HCT116 (cell line): ENCODE measurements at regions not wholly inside any gene's neighbourhood (a gene's known extent, or its start where the extent isn't known, plus 50 kb on each side); places are given as distances from the start of the nearest gene placed in this dataset.

Source experiments
- ATAC-seq: fragments of 200-7000 bp; cut with Tn5 transposase; 2 replicates; pipeline ENCODE4 v1.9.1; 2020; ENCODE audit warnings: mild to moderate bottlenecking, moderate library complexity
- BruUV-seq: library from RNA; stranded (reverse); fragments of 400-500 nt; replicated peaks from 2 replicates; lab custom pipeline; 2021; lab: Mats Ljungman, UMichigan
- CTCF ChIA-PET: fragments of 300-600 bp; sonication (Branson Sonifier 250); formaldehyde crosslinking; loops from one replicate; lab custom pipeline; 2021; ENCODE audit warnings: antibody characterized with exemption; lab: Charles Lee
- POLR2A ChIA-PET: fragments of 300-600, 350-600 bp; sonication (Branson Sonifier 250); formaldehyde crosslinking; loops from one replicate; lab custom pipeline; 2021; ENCODE audit warnings: antibody characterized with exemption; lab: Charles Lee
- RAD21 ChIA-PET, 2 experiments: fragments of 300-600 bp; sonication (Branson Sonifier 250); formaldehyde crosslinking; loops; one replicate each; lab custom pipeline; 2023; ENCODE audit warnings: low total read pairs in 2 of 2; ENCODE audit not compliant: uncharacterized antibody in 2 of 2, unreplicated experiment in 2 of 2, low non-redundant PET in 1 of 2; lab: Charles Lee
- DNase-seq: peaks from one replicate; pipeline ENCODE4 v3.0.0-alpha.2; 2010; ENCODE audit warnings: low read depth, low spot score
- H2AFZ ChIP-seq: fragments of 200-600 bp; shearing (Covaris generic), sonication (generic); 2 replicates; pipeline ENCODE4 v1.6.1; 2017; ENCODE audit warnings: low read depth, mixed run types, mixed read lengths, antibody characterized with exemption, low read length; ENCODE audit not compliant: poor library complexity, severe bottlenecking
- H3K27ac ChIP-seq: 2 replicates; pipeline ENCODE4 v1.5.1; 2012; ENCODE audit warnings: low read depth, low read length
- H3K27me3 ChIP-seq: fragments of 200-600 bp; sonication (generic); 2 replicates; pipeline ENCODE4 v1.6.1; 2016; ENCODE audit warnings: mixed run types, low read length, mixed read lengths; ENCODE audit not compliant: insufficient read depth
- H3K36me3 ChIP-seq, 2 experiments: fragments of 200-500 bp in 1 of 2; fragments of 200-600 bp in 1 of 2; sonication (Bioruptor generic) in 1 of 2; sonication (generic) in 1 of 2; 2 replicates each; pipeline versions ENCODE4 v1.5.1 to v1.6.1; 2014 to 2016; ENCODE audit warnings: low read length in 2 of 2, inconsistent platforms in 1 of 2, mixed read lengths in 1 of 2, mixed run types in 1 of 2; ENCODE audit not compliant: insufficient read depth in 2 of 2, control insufficient read depth in 1 of 2
- H3K4me1 ChIP-seq, 2 experiments: fragments of 200-600 bp in 1 of 2; sonication (generic) in 1 of 2; 2 replicates each; pipeline versions ENCODE4 v1.5.1 to v1.6.1; 2012 to 2017; ENCODE audit warnings: low read length in 2 of 2, inconsistent platforms in 1 of 2, mild to moderate bottlenecking in 1 of 2, mixed read lengths in 1 of 2, mixed run types in 1 of 2, moderate library complexity in 1 of 2; ENCODE audit not compliant: insufficient read depth in 2 of 2, control insufficient read depth in 1 of 2
- H3K4me2 ChIP-seq: fragments of 200-600 bp; sonication (generic); 2 replicates; pipeline ENCODE4 v1.6.1; 2017; ENCODE audit warnings: mixed run types, low read length, mixed read lengths
- H3K4me3 ChIP-seq, 2 experiments: fragments of 200-600 bp in 1 of 2; sonication (generic) in 1 of 2; replicated peaks in 1 of 2; 2 replicates each; pipeline ENCODE4 v1.5.1; 2011 to 2016; ENCODE audit warnings: low read length in 2 of 2, control low read depth in 1 of 2, low read depth in 1 of 2, mild to moderate bottlenecking in 1 of 2, mixed read lengths in 1 of 2, mixed run types in 1 of 2
- H3K79me2 ChIP-seq: fragments of 200-600 bp; sonication (generic); 2 replicates; pipeline ENCODE4 v1.6.1; 2017; ENCODE audit warnings: mild to moderate bottlenecking, mixed run types, low read length, moderate library complexity, mixed read lengths; ENCODE audit not compliant: insufficient read depth
- H3K9ac ChIP-seq: fragments of 200-600 bp; sonication (generic); 2 replicates; pipeline ENCODE4 v1.6.1; 2016; ENCODE audit warnings: low read length, mixed read lengths
- H3K9me2 ChIP-seq: fragments of 200-600 bp; sonication (generic), shearing (Covaris generic); 2 replicates; pipeline ENCODE4 v1.6.1; 2017; ENCODE audit warnings: mixed run types, mild to moderate bottlenecking, moderate library complexity; ENCODE audit not compliant: insufficient read depth
- H3K9me3 ChIP-seq, 2 experiments: fragments of 200-500 bp in 1 of 2; fragments of 200-600 bp in 1 of 2; sonication (Bioruptor generic) in 1 of 2; sonication (generic) in 1 of 2; 2 replicates each; pipeline ENCODE4 v1.6.1; 2014 to 2017; ENCODE audit warnings: low read length in 2 of 2, mixed read lengths in 2 of 2, inconsistent platforms in 1 of 2, low read depth in 1 of 2, mild to moderate bottlenecking in 1 of 2, mixed run types in 1 of 2, moderate library complexity in 1 of 2; ENCODE audit not compliant: control insufficient read depth in 1 of 2, insufficient read depth in 1 of 2
- H4K20me1 ChIP-seq: fragments of 200-600 bp; sonication (generic), shearing (Covaris generic); 2 replicates; pipeline ENCODE4 v1.6.1; 2017; ENCODE audit warnings: mixed run types, mild to moderate bottlenecking, moderate library complexity; ENCODE audit not compliant: insufficient read depth
- ATF3 ChIP-seq: IDR thresholded peaks from 2 replicates; pipeline ENCODE4 v1.6.1; 2012
- CEBPB ChIP-seq: IDR thresholded peaks from 2 replicates; pipeline ENCODE4 v1.6.1; 2012; ENCODE audit warnings: low read depth
- CTCF ChIP-seq, 3 experiments: fragments of 200-600 bp in 1 of 3; sonication (generic) in 1 of 3; IDR thresholded peaks in 2 of 3; conservative IDR thresholded peaks in 1 of 3; 2 replicates each; pipeline ENCODE4 v1.5.1; 2012 to 2017; ENCODE audit warnings: low read depth in 2 of 3, low read length in 2 of 3, antibody characterized with exemption in 1 of 3, borderline replicate concordance in 1 of 3, control low read depth in 1 of 3, mild to moderate bottlenecking in 1 of 3, mixed read lengths in 1 of 3, mixed run types in 1 of 3, moderate library complexity in 1 of 3; ENCODE audit not compliant: insufficient read depth in 1 of 3
- EGR1 ChIP-seq: IDR thresholded peaks from 2 replicates; pipeline ENCODE4 v1.6.1; 2012; ENCODE audit warnings: low read depth
- ELF1 ChIP-seq: IDR thresholded peaks from 2 replicates; pipeline ENCODE4 v1.6.1; 2012; ENCODE audit warnings: low read depth, borderline replicate concordance
- EZH2phosphoT487 ChIP-seq: fragments of 200-600 bp; IDR thresholded peaks from 2 replicates; pipeline ENCODE4 v1.6.1; 2018; ENCODE audit warnings: antibody characterized with exemption, borderline replicate concordance
- FOSL1 ChIP-seq: IDR thresholded peaks from 2 replicates; pipeline ENCODE4 v1.6.1; 2012; ENCODE audit warnings: low read depth
- JUND ChIP-seq: IDR thresholded peaks from 2 replicates; pipeline ENCODE4 v1.6.1; 2012
- RAD21 ChIP-seq: IDR thresholded peaks from 2 replicates; pipeline ENCODE4 v1.6.1; 2012; ENCODE audit warnings: low read depth, mild to moderate bottlenecking
- SIN3A ChIP-seq: IDR thresholded peaks from 2 replicates; pipeline ENCODE4 v1.6.1; 2012; ENCODE audit warnings: low read depth
- SRF ChIP-seq: IDR thresholded peaks from 2 replicates; pipeline ENCODE4 v1.6.1; 2012; ENCODE audit warnings: low read depth
- YY1 ChIP-seq: IDR thresholded peaks from 2 replicates; pipeline ENCODE4 v1.6.1; 2011; ENCODE audit warnings: low read length, low read depth, moderate library complexity, mild to moderate bottlenecking; ENCODE audit not compliant: insufficient replicate concordance; ENCODE audit errors: extremely low read depth
- ZBTB33 ChIP-seq: IDR thresholded peaks from 2 replicates; pipeline ENCODE4 v1.6.1; 2011; ENCODE audit warnings: mild to moderate bottlenecking, low read length, moderate library complexity; ENCODE audit not compliant: insufficient replicate concordance; ENCODE audit errors: extremely low read depth
- intact Hi-C: fragments of 100-400 bp; cut with micrococcal nuclease; formaldehyde crosslinking; loops from 2 replicates; pipeline ENCODE4 v1.10.0; 2022

GRCh38 chr6:165971202-165971601 lies 196.4 kb downstream of the TBXT start:
- DNase-seq (no peak), ATAC-seq (no peak)
- Histone ChIP-seq H3K36me3 (no peaks in the 10 kb centered on the region), H3K9me2 (no peaks in the 10 kb centered on the region), H3K27ac (no peak overlapping the region), H2AFZ (no peak overlapping the region), H3K79me2 (no peaks in the 10 kb centered on the region), H3K9ac (no peak overlapping the region), H3K4me2 (no peak overlapping the region), H3K4me1 (no peaks in the 10 kb centered on the region), H3K9me3 (no peaks in the 10 kb centered on the region), H4K20me1 (no peaks in the 10 kb centered on the region), H3K4me3 (no peak overlapping the region), H3K27me3 (no peaks in the 10 kb centered on the region)
- POLR2A ChIA-PET, result no interaction called here
- intact Hi-C loops, result no loop called here
- BruUV-seq, result no TSS peak
- RAD21 ChIA-PET, result no interaction called here
- CTCF ChIA-PET, result no interaction called here
- TF ChIP-seq SRF (no peak), SIN3A (no peak), CEBPB (no peak), FOSL1 (no peak), ZBTB33 (no peak), CTCF (IDR thresholded peaks at IDR 0.05 in 2 of 3, conservative IDR thresholded peaks at IDR 0.05 in 1 of 3; ENCODE audit: borderline replicate concordance in 1 of 3, insufficient read depth in 1 of 3, low read depth in 2 of 3, low read length in 2 of 3) (no peak), EGR1 (no peak), RAD21 (no peak), YY1 (no peak), ATF3 (no peak), ELF1 (no peak), JUND (no peak), EZH2phosphoT487 (no peak)
